IMR-90 (cell line): ENCODE measurements at regions not wholly inside any gene's neighbourhood (a gene's known extent, or its start where the extent isn't known, plus 50 kb on each side); places are given as distances from the start of the nearest gene placed in this dataset.
A peak's percentile ranks its signal among the peaks of the same experiment; 100 is the strongest.

Experiments
- ATAC-seq: fragments of 200-7000 bp; cut with Tn5 transposase; 2 replicates; pipeline ENCODE4 v1.9.1; 2020; ENCODE audit warnings: low read depth, mild to moderate bottlenecking, moderate library complexity
- BruUV-seq: library from RNA; stranded (reverse); fragments of 400-500 nt; replicated peaks from 2 replicates; lab custom pipeline; 2021; lab: Mats Ljungman, UMichigan
- CTCF ChIA-PET: fragments of 300-600 bp; formaldehyde crosslinking; extraction: SDS; loops from one replicate; lab custom pipeline; 2021; ENCODE audit warnings: antibody characterized with exemption; lab: Yijun Ruan, JAX
- POLR2A ChIA-PET: fragments of 300-600 bp; sonication (Branson Sonifier 250); formaldehyde crosslinking; loops from one replicate; lab custom pipeline; 2022; ENCODE audit warnings: antibody characterized with exemption; ENCODE audit not compliant: unreplicated experiment; lab: Charles Lee
- DNase-seq: peaks from one replicate; pipeline ENCODE4 v3.0.0; 2013
- H2AFZ ChIP-seq: replicated peaks from 2 replicates; pipeline ENCODE3; 2013; ENCODE audit warnings: low read length, mild to moderate bottlenecking; ENCODE audit not compliant: poor library complexity
- H2AK5ac ChIP-seq: 2 replicates; pipeline ENCODE4 v1.6.1; 2013; ENCODE audit warnings: low read depth, low read length, inconsistent platforms
- H2AK9ac ChIP-seq: replicated peaks from 2 replicates; pipeline ENCODE3; 2013; ENCODE audit warnings: mild to moderate bottlenecking, low read depth, low read length, moderate library complexity; ENCODE audit not compliant: poor library complexity
- H2BK120ac ChIP-seq: 2 replicates; pipeline ENCODE4 v1.6.1; 2013; ENCODE audit warnings: low read depth, low read length, inconsistent platforms
- H2BK15ac ChIP-seq: 3 replicates; pipeline ENCODE4 v1.6.1; 2013; ENCODE audit warnings: low read depth, low read length, inconsistent platforms
- H2BK20ac ChIP-seq: 2 replicates; pipeline ENCODE4 v1.6.1; 2013; ENCODE audit warnings: low read depth, mild to moderate bottlenecking, inconsistent platforms, low read length, moderate library complexity
- H2BK5ac ChIP-seq: 2 replicates; pipeline ENCODE4 v1.6.1; 2013; ENCODE audit warnings: mild to moderate bottlenecking, low read depth, low read length, inconsistent platforms; ENCODE audit not compliant: poor library complexity, severe bottlenecking
- H3K14ac ChIP-seq: replicated peaks from 2 replicates; pipeline ENCODE4 v1.6.1; 2013; ENCODE audit warnings: low read depth, low read length, inconsistent platforms
- H3K18ac ChIP-seq: 2 replicates; pipeline ENCODE4 v1.6.1; 2013; ENCODE audit warnings: low read depth, low read length, control low read depth
- H3K23ac ChIP-seq: 2 replicates; pipeline ENCODE4 v1.6.1; 2013; ENCODE audit warnings: low read depth, low read length, inconsistent platforms
- H3K27ac ChIP-seq: 2 replicates; pipeline ENCODE4 v1.5.1; 2013; ENCODE audit warnings: mild to moderate bottlenecking, control low read depth, low read length; ENCODE audit not compliant: insufficient read depth
- H3K27me3 ChIP-seq: 2 replicates; pipeline ENCODE4 v1.6.1; 2013; ENCODE audit warnings: low read length; ENCODE audit not compliant: control insufficient read depth, insufficient read depth
- H3K36me3 ChIP-seq: 2 replicates; pipeline ENCODE4 v1.6.1; 2013; ENCODE audit warnings: low read length, mixed read lengths; ENCODE audit not compliant: control insufficient read depth, insufficient read depth
- H3K4ac ChIP-seq: 2 replicates; pipeline ENCODE4 v1.6.1; 2013; ENCODE audit warnings: low read depth, low read length, inconsistent platforms
- H3K4me1 ChIP-seq: 2 replicates; pipeline ENCODE4 v1.6.1; 2013; ENCODE audit warnings: low read length, mixed read lengths; ENCODE audit not compliant: control insufficient read depth, insufficient read depth
- H3K4me2 ChIP-seq: 2 replicates; pipeline ENCODE4 v1.6.1; 2013; ENCODE audit warnings: low read depth, mild to moderate bottlenecking, control low read depth, low read length, moderate library complexity
- H3K4me3 ChIP-seq: 2 replicates; pipeline ENCODE4 v1.5.1; 2013; ENCODE audit warnings: low read depth, mild to moderate bottlenecking, control low read depth, low read length, moderate library complexity; ENCODE audit not compliant: insufficient read depth
- H3K56ac ChIP-seq: 2 replicates; pipeline ENCODE4 v1.6.1; 2013; ENCODE audit warnings: low read length, inconsistent platforms; ENCODE audit not compliant: insufficient read depth; ENCODE audit errors: extremely low read depth
- H3K79me1 ChIP-seq, 2 experiments: 2 replicates each; pipeline ENCODE4 v1.6.1; 2013; ENCODE audit warnings: low read length in 2 of 2, inconsistent platforms in 1 of 2, low read depth in 1 of 2
- H3K9ac ChIP-seq: 2 replicates; pipeline ENCODE4 v1.6.1; 2013; ENCODE audit warnings: low read depth, low read length, control low read depth
- H3K9me1 ChIP-seq: 2 replicates; pipeline ENCODE4 v1.6.1; 2013; ENCODE audit warnings: low read length, inconsistent platforms; ENCODE audit not compliant: insufficient read depth
- H3K9me3 ChIP-seq: 2 replicates; pipeline ENCODE4 v1.6.1; 2013; ENCODE audit warnings: low read length; ENCODE audit not compliant: control insufficient read depth, insufficient read depth
- H4K20me1 ChIP-seq: 2 replicates; pipeline ENCODE4 v1.6.1; 2013; ENCODE audit warnings: low read length, inconsistent platforms; ENCODE audit not compliant: insufficient read depth
- H4K5ac ChIP-seq: 2 replicates; pipeline ENCODE4 v1.6.1; 2013; ENCODE audit warnings: mild to moderate bottlenecking, low read depth, low read length, control low read depth
- H4K8ac ChIP-seq, 2 experiments: 2 replicates each; pipeline ENCODE4 v1.6.1; 2013; ENCODE audit warnings: low read depth in 2 of 2, low read length in 2 of 2, control low read depth in 1 of 2, inconsistent platforms in 1 of 2
- H4K91ac ChIP-seq: 2 replicates; pipeline ENCODE4 v1.6.1; 2013; ENCODE audit warnings: low read depth, low read length, inconsistent platforms; ENCODE audit not compliant: insufficient read depth
- CEBPB ChIP-seq: IDR thresholded peaks from 2 replicates; pipeline ENCODE4 v1.6.1; 2012; ENCODE audit warnings: low read depth, low read length, improper control_type of control experiment
- FOS ChIP-seq: fragments of 150-350 bp; IDR thresholded peaks from 2 replicates; pipeline ENCODE4 v1.6.1; 2016; ENCODE audit warnings: low read depth, low read length
- MAFK ChIP-seq: IDR thresholded peaks from 2 replicates; pipeline ENCODE4 v1.6.1; 2012; ENCODE audit warnings: low read depth, low read length, improper control_type of control experiment
- MXI1 ChIP-seq: IDR thresholded peaks from 2 replicates; pipeline ENCODE4 v1.6.1; 2012; ENCODE audit warnings: low read depth, mild to moderate bottlenecking, low read length, moderate library complexity, borderline replicate concordance
- POLR2A ChIP-seq: IDR thresholded peaks from 2 replicates; pipeline ENCODE4 v1.6.1; 2012; ENCODE audit warnings: mild to moderate bottlenecking, low read depth, low read length
- SMC3 ChIP-seq: fragments of 150-350 bp; IDR thresholded peaks from 2 replicates; pipeline ENCODE4 v1.6.1; 2016; ENCODE audit warnings: low read depth, mild to moderate bottlenecking, antibody characterized with exemption, low read length, moderate library complexity
- WGBS, 2 experiments: methylation state at CpG; one replicate each; pipeline versions ENCODE4 v1.1.5 to v1.1.7; 2013; ENCODE audit warnings: missing lambda C conversion rate in 2 of 2; ENCODE audit not compliant: insufficient read length in 1 of 2; ENCODE audit errors: extremely low coverage in 2 of 2; 5-methylcytosine and 5-hydroxymethylcytosine counted together
- dilution Hi-C: fragments of 300-500 bp; cut with HindIII; formaldehyde crosslinking; loops from one replicate; pipeline ENCODE4 v1.14.3; 2018; ENCODE audit warnings: low sequenced_read_pairs; ENCODE audit not compliant: unreplicated experiment
- in situ Hi-C: fragments of 300-500 bp; cut with MboI; formaldehyde crosslinking; loops from 3 replicates; pipeline ENCODE4 v1.14.3; 2019; ENCODE audit warnings: low sequenced_read_pairs, inconsistent platforms, mixed read lengths
- intact Hi-C: fragments of 100-400 bp; cut with micrococcal nuclease; formaldehyde crosslinking; loops from 2 replicates; pipeline ENCODE4 v1.10.0; 2022
- TF ChIP-seq, protein P1 (sequence below): fragments of 150-350 bp; IDR thresholded peaks from 2 replicates; pipeline ENCODE4 v1.6.1; 2017; ENCODE audit warnings: mild to moderate bottlenecking, antibody characterized with exemption, low read length, low read depth
- TF ChIP-seq, protein P2 (sequence below): fragments of 150-350 bp; IDR thresholded peaks from 2 replicates; pipeline ENCODE4 v1.6.1; 2016; ENCODE audit warnings: low read depth, mild to moderate bottlenecking, low read length, moderate library complexity, borderline replicate concordance

DNA sequence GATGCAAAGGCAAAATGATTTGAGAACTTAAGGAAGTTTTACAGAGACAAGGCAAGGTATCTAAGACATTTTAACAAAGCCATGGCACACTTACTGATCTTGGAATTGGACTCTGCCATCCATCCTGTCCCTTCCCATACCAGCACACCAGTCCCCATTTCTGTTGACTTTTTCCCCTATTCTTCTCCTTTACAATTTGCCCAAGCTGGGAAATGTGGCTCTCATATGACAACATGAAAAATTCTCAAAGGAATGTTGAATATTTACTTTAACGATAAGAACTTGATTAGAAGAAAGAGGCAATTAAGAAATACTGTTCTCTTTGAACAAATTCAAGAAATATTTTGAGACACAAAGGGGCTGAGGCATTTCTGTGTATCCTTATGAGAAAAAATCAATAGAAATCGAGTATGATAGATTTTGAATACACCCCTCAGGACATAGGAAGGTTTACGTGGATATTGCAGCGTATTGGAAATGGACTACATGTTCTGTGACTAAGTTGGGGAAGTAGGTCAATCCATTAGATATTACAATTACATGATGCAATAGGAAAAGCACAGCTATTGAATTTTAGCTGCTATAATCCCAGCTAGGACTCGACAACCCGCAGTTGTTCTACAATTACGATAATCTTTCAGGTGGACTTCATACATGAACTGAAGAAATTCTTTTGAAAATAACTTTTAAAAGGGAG is 201.6 kb downstream of the TRIB2 start:
- dilution Hi-C loops: no loop called here
- no TSS peak for BruUV-seq
- in situ Hi-C loops: no loop called here

More for the DNA sequence above, 201.6 kb downstream of the TRIB2 start:
- TF ChIP-seq SMC3: no peak
- no peak for TF ChIP-seq FOS
- TF ChIP-seq, protein P1, sequence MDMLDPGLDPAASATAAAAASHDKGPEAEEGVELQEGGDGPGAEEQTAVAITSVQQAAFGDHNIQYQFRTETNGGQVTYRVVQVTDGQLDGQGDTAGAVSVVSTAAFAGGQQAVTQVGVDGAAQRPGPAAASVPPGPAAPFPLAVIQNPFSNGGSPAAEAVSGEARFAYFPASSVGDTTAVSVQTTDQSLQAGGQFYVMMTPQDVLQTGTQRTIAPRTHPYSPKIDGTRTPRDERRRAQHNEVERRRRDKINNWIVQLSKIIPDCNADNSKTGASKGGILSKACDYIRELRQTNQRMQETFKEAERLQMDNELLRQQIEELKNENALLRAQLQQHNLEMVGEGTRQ: no peak
- TF ChIP-seq, protein P2, sequence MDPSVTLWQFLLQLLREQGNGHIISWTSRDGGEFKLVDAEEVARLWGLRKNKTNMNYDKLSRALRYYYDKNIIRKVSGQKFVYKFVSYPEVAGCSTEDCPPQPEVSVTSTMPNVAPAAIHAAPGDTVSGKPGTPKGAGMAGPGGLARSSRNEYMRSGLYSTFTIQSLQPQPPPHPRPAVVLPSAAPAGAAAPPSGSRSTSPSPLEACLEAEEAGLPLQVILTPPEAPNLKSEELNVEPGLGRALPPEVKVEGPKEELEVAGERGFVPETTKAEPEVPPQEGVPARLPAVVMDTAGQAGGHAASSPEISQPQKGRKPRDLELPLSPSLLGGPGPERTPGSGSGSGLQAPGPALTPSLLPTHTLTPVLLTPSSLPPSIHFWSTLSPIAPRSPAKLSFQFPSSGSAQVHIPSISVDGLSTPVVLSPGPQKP: no peak
- TF ChIP-seq POLR2A: no peak
- peak; percentile 72 for TF ChIP-seq CEBPB
- no peak for TF ChIP-seq MXI1
- no peak for TF ChIP-seq MAFK
- H2BK120ac ChIP-seq: peak overlapping the region; percentile 86
- H3K9me1 ChIP-seq: peaks cover 5% of the 10 kb centered on the region
- peaks cover 6% of the 10 kb centered on the region for H3K4me1 ChIP-seq
- H3K79me1 ChIP-seq: no peaks in the 10 kb centered on the region
- POLR2A ChIA-PET: interaction anchor here (0.7 kb wide), 1 partner anchor 39 kb away, joined by 3 read pairs; no protein-coding TSS in a partner anchor
- CTCF ChIA-PET: interaction anchor here (0.9 to 1.6 kb wide), 3 partner anchors 10 to 201 kb away, joined by 3 to 5 read pairs (median 3); partner anchors contain the start of gene TRIB2
- intact Hi-C loops: no loop called here
- H2BK15ac ChIP-seq: peak overlapping the region; percentile 91; the same call in 1 of the 3 replicates
- H2AK5ac ChIP-seq: peak overlapping the region; percentile 61; the same call in 1 of the 2 replicates
- no peak overlapping the region for H2AFZ ChIP-seq
- H3K27me3 ChIP-seq: no peaks in the 10 kb centered on the region
- peak overlapping the region; percentile 87 for H4K5ac ChIP-seq
- peak; percentile 42 for ATAC-seq
- H3K4me3 ChIP-seq: no peak overlapping the region
- H3K18ac ChIP-seq: peak overlapping the region; percentile 67
- H3K4me2 ChIP-seq: peak overlapping the region; percentile 7; the same call in 1 of the 2 replicates
- peak; percentile 45 for DNase-seq
- peak overlapping the region; percentile 38; the same call in 1 of the 2 replicates for H4K91ac ChIP-seq
- H4K20me1 ChIP-seq: no peaks in the 10 kb centered on the region
- H3K23ac ChIP-seq: peak overlapping the region; percentile 75
- H3K36me3 ChIP-seq: no peaks in the 10 kb centered on the region
- peak overlapping the region; percentile 85 for H2BK5ac ChIP-seq
- no peak overlapping the region for H3K56ac ChIP-seq
- H3K14ac ChIP-seq: peak overlapping the region; percentile 90
- no peaks in the 10 kb centered on the region for H3K9me3 ChIP-seq
- H4K8ac ChIP-seq: peak overlapping the region in 1 of 2 experiments; percentile 53; a peak in 3 of 4 replicates
- peak overlapping the region; percentile 88 for H2BK20ac ChIP-seq
- no peak overlapping the region for H2AK9ac ChIP-seq
- no CpG with 5 or more reads among the region's 7 CpGs for WGBS, 2 experiments
- H3K4ac ChIP-seq: peak overlapping the region; percentile 71; the same call in 1 of the 2 replicates
- H3K9ac ChIP-seq: no peak overlapping the region
- peak overlapping the region; percentile 49; the same call in 1 of the 2 replicates for H3K27ac ChIP-seq
